ENCODE measurements at regions not wholly inside any gene's neighbourhood (a gene's known extent, or its start where the extent isn't known, plus 50 kb on each side); places are given as distances from the start of the nearest gene placed in this dataset.

DNA sequence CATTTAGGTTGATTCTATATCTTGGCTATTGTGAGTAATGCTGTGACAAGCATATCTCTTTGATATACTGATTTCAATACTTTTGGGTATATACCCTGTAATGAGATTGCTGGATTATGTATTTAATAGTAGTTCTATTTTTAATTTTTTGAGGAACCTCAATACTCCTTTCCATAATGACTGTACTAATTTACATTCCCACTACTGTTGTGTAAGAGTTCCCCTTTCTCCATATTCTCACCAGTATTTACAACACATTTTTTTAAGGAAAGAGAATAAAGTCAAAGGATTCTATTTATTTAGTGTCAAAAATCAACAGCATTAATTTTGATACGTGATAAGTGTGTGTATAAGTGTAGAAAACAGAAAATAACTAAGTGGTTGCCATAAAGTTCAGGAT, 356.4 kb upstream of the EDIL3 start:
- Histone ChIP-seq H3K4me1 (ENCODE audit: control insufficient read depth, insufficient read depth, low read length) (no peaks in the 10 kb centered on the region), H3K27ac (ENCODE audit: low read length) (no peak overlapping the region), H3K4me3 (ENCODE audit: low read length) (no peak overlapping the region), H3K36me3 (ENCODE audit: control insufficient read depth, insufficient read depth, low read length) (no peaks in the 10 kb centered on the region), H3K9me3 (ENCODE audit: control insufficient read depth, insufficient read depth, low read length) (peaks cover 3% of the 10 kb centered on the region), H3K27me3 (ENCODE audit: control insufficient read depth, insufficient read depth, low read length) (no peaks in the 10 kb centered on the region)
- H3K4me1 Mint-ChIP-seq = no peaks in the 10 kb centered on the region
- ATAC-seq (no peak), DNase-seq (no peak)
- no peak overlapping the region for H3K27ac Mint-ChIP-seq
- H3K9me3 Mint-ChIP-seq = peaks cover 6 to 19% of the 10 kb centered on the region in 2 donors
- H3K27me3 Mint-ChIP-seq (ENCODE audit: low read depth in 2 of 2) = no peaks in the 10 kb centered on the region
- intact Hi-C loops (cut with micrococcal nuclease) = no loop called here
- peaks cover 6% of the 10 kb centered on the region for H3K36me3 Mint-ChIP-seq
- H3K4me3 Mint-ChIP-seq = no peak overlapping the region
- TF ChIP-seq, protein P1, sequence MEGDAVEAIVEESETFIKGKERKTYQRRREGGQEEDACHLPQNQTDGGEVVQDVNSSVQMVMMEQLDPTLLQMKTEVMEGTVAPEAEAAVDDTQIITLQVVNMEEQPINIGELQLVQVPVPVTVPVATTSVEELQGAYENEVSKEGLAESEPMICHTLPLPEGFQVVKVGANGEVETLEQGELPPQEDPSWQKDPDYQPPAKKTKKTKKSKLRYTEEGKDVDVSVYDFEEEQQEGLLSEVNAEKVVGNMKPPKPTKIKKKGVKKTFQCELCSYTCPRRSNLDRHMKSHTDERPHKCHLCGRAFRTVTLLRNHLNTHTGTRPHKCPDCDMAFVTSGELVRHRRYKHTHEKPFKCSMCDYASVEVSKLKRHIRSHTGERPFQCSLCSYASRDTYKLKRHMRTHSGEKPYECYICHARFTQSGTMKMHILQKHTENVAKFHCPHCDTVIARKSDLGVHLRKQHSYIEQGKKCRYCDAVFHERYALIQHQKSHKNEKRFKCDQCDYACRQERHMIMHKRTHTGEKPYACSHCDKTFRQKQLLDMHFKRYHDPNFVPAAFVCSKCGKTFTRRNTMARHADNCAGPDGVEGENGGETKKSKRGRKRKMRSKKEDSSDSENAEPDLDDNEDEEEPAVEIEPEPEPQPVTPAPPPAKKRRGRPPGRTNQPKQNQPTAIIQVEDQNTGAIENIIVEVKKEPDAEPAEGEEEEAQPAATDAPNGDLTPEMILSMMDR (IDR thresholded peaks at IDR 0.05) = no peak
- WGBS (ENCODE audit: insufficient coverage) = 90% methylated on average over 1 of the region's 1 CpG

DNA sequence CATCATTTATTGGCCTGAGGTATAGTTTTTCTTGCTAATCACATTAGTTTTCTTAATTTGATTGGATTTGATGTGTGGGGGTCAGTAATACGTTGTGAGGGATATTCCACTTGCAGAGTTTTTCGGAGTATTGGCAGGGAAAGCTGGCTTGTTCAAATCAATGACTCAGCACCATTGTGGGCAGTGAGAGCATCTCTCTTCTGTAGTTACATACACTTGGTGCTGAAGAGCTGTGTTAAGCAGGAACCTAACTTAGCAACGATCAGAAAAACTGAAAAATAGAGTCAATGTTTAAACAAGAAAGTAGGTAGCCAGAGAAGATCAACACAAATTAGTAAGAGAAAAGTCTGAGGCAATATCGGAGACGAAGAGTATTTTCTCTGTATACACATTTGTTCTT, 344.6 kb upstream of the EDIL3 start:
- Mint-ChIP-seq H3K9me3 (peaks cover 15 to 27% of the 10 kb centered on the region in 2 donors), H3K4me3 (no peak overlapping the region), H3K27ac (no peak overlapping the region), H3K36me3 (no peaks in the 10 kb centered on the region), H3K4me1 (no peaks in the 10 kb centered on the region), H3K27me3 (ENCODE audit: low read depth in 2 of 2) (no peaks in the 10 kb centered on the region)
- no peaks in the 10 kb centered on the region for H3K4me1 ChIP-seq (ENCODE audit: control insufficient read depth, insufficient read depth, low read length)
- no peaks in the 10 kb centered on the region for H3K9me3 ChIP-seq (ENCODE audit: control insufficient read depth, insufficient read depth, low read length)
- TF ChIP-seq, protein P1 (IDR thresholded peaks at IDR 0.05) = no peak
- DNase-seq (no peak), ATAC-seq (no peak)
- 44% methylated on average over 5 of the region's 5 CpGs for WGBS (ENCODE audit: insufficient coverage)
- no peaks in the 10 kb centered on the region for H3K27me3 ChIP-seq (ENCODE audit: control insufficient read depth, insufficient read depth, low read length)
- intact Hi-C loops (cut with micrococcal nuclease) = no loop called here
- H3K4me3 ChIP-seq (ENCODE audit: low read length) = no peak overlapping the region
- H3K36me3 ChIP-seq (ENCODE audit: control insufficient read depth, insufficient read depth, low read length) = no peaks in the 10 kb centered on the region
- no peak overlapping the region for H3K27ac ChIP-seq (ENCODE audit: low read length)

DNA sequence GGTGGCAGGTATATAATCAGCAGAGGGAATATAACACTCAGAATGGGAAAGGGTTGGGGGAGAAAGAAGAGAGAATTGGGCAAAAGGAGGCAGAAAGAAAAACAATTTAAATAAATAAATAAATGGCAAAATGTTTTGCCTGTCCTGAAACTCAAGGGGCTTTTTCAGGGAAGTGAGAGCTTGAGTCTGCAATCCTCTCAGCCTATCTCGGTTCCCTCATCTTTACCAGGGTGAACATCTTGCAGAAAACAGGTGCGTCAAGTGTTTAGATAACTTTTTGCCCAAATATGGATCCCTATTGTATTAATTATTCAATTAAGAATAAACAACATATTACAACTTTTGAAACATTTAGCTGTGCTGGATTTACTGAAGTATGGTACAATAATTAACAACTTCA, 343.0 kb upstream of the EDIL3 start:
- H3K36me3 Mint-ChIP-seq = no peaks in the 10 kb centered on the region
- TF ChIP-seq, protein P1 (IDR thresholded peaks at IDR 0.05) = no peak
- H3K36me3 ChIP-seq (ENCODE audit: control insufficient read depth, insufficient read depth, low read length) = no peaks in the 10 kb centered on the region
- H3K9me3 Mint-ChIP-seq = peaks cover 14 to 26% of the 10 kb centered on the region in 2 donors
- no peaks in the 10 kb centered on the region for H3K27me3 Mint-ChIP-seq (ENCODE audit: low read depth in 2 of 2)
- 79% methylated on average over 2 of the region's 2 CpGs for WGBS (ENCODE audit: insufficient coverage)
- no peak overlapping the region for H3K27ac ChIP-seq (ENCODE audit: low read length)
- no peak for ATAC-seq
- no peaks in the 10 kb centered on the region for H3K27me3 ChIP-seq (ENCODE audit: control insufficient read depth, insufficient read depth, low read length)
- peaks cover 4% of the 10 kb centered on the region for H3K9me3 ChIP-seq (ENCODE audit: control insufficient read depth, insufficient read depth, low read length)
- DNase-seq = no peak
- no peaks in the 10 kb centered on the region for H3K4me1 Mint-ChIP-seq
- no peaks in the 10 kb centered on the region for H3K4me1 ChIP-seq (ENCODE audit: control insufficient read depth, insufficient read depth, low read length)
- intact Hi-C loops (cut with micrococcal nuclease) = no loop called here
- no peak overlapping the region for H3K27ac Mint-ChIP-seq
- H3K4me3 ChIP-seq (ENCODE audit: low read length) = no peak overlapping the region
- no peak overlapping the region for H3K4me3 Mint-ChIP-seq

DNA sequence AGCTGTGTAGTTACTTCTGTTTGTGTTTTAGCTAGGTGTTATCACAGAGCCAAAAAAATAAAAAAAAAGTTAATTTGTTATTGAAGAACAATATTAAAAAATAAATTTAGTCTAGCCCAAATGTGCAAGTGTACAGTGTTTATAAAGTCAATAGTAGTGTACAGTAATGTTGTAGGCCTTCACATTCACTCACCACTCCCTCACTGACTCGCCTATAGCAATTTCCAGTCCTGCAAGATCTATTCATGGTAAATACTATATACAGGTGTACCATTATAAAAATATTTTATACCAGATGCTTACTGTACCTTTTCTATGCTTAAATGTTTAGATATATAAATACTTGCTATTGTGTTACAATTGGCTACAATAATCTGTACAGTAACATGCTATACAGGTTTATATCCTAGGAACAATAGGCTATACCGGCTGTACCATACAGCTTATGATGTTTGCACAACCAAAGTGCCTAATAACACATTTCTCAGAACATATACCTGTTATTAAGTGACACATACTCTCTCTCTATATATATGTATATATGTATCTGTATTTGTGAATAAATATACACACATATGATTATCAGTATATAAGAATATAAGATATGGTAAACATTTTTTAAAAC, 341.4 kb upstream of the EDIL3 start:
- H3K4me3 Mint-ChIP-seq = no peak overlapping the region
- H3K27ac Mint-ChIP-seq = no peak overlapping the region
- no peaks in the 10 kb centered on the region for H3K27me3 ChIP-seq (ENCODE audit: control insufficient read depth, insufficient read depth, low read length)
- H3K36me3 Mint-ChIP-seq = no peaks in the 10 kb centered on the region
- TF ChIP-seq, protein P1 (IDR thresholded peaks at IDR 0.05) = no peak
- no peaks in the 10 kb centered on the region for H3K27me3 Mint-ChIP-seq (ENCODE audit: low read depth in 2 of 2)
- H3K27ac ChIP-seq (ENCODE audit: low read length) = no peak overlapping the region
- H3K9me3 ChIP-seq (ENCODE audit: control insufficient read depth, insufficient read depth, low read length) = peaks cover 4% of the 10 kb centered on the region
- H3K4me1 Mint-ChIP-seq = no peaks in the 10 kb centered on the region
- no CpG with 5 or more reads among the region's 2 CpGs for WGBS (ENCODE audit: insufficient coverage)
- ATAC-seq = no peak
- no peak overlapping the region for H3K4me3 ChIP-seq (ENCODE audit: low read length)
- no peaks in the 10 kb centered on the region for H3K4me1 ChIP-seq (ENCODE audit: control insufficient read depth, insufficient read depth, low read length)
- no peak for DNase-seq
- intact Hi-C loops (cut with micrococcal nuclease) = no loop called here
- H3K9me3 Mint-ChIP-seq = peaks cover 14 to 22% of the 10 kb centered on the region in 2 donors
- no peaks in the 10 kb centered on the region for H3K36me3 ChIP-seq (ENCODE audit: control insufficient read depth, insufficient read depth, low read length)
